ENCODE measurements at regions not wholly inside any gene's neighbourhood (a gene's known extent, or its start where the extent isn't known, plus 50 kb on each side); places are given as distances from the start of the nearest gene placed in this dataset.

DNA sequence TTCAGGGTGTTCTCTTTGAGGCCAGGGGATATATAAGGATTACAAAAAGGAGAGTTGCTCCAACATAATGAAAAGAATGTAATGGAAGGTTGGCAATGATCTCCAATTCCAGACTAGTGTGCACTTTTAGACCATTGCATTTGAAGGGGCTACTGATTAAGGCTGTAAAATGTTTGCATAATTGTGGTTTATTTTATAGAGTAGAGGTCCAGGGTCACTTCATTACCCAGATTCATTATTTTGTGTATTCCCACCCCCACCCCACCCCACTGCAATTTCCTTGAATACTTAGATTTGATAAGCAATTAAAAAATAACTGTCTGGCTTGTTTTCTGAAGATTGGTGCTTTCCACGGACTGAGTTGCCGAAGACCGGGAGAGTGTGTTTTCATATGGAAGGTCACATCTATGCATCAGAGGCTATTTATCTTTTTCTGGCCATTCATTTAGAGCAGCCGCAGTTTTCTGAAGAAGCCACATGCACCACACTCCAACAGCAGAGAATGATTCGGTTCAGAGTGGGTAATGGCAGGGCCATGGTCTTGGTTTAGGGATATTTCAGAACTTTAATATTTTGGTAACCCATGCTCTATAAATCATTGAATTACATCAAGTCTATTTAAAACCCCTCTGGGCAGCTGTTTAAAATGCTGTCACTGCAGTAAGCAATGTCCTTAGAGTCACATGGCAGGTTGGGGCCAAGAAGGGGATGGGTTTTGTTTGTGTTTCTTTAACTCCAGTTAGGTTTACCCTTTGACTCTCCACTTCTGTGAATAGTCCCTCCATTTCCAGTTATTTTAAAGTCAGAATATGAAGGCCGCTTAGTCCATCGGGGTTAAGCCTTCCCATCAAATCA, 94.6 kb downstream of the TMEM30B start:
- TF ChIP-seq, protein P1, sequence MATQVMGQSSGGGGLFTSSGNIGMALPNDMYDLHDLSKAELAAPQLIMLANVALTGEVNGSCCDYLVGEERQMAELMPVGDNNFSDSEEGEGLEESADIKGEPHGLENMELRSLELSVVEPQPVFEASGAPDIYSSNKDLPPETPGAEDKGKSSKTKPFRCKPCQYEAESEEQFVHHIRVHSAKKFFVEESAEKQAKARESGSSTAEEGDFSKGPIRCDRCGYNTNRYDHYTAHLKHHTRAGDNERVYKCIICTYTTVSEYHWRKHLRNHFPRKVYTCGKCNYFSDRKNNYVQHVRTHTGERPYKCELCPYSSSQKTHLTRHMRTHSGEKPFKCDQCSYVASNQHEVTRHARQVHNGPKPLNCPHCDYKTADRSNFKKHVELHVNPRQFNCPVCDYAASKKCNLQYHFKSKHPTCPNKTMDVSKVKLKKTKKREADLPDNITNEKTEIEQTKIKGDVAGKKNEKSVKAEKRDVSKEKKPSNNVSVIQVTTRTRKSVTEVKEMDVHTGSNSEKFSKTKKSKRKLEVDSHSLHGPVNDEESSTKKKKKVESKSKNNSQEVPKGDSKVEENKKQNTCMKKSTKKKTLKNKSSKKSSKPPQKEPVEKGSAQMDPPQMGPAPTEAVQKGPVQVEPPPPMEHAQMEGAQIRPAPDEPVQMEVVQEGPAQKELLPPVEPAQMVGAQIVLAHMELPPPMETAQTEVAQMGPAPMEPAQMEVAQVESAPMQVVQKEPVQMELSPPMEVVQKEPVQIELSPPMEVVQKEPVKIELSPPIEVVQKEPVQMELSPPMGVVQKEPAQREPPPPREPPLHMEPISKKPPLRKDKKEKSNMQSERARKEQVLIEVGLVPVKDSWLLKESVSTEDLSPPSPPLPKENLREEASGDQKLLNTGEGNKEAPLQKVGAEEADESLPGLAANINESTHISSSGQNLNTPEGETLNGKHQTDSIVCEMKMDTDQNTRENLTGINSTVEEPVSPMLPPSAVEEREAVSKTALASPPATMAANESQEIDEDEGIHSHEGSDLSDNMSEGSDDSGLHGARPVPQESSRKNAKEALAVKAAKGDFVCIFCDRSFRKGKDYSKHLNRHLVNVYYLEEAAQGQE (IDR thresholded peaks at IDR 0.05): no peak
- TF ChIP-seq ZBTB33 (IDR thresholded peaks at IDR 0.05) (no peak), NR2F2 (IDR thresholded peaks at IDR 0.05) (no peak), JUND (IDR thresholded peaks at IDR 0.05) (no peak), CTCF (IDR thresholded peaks at IDR 0.05; ENCODE audit: low read depth, low read length, missing input control) (no peak), SP1 (IDR thresholded peaks at IDR 0.05) (no peak), FOXA2 (IDR thresholded peaks at IDR 0.05) (no peak), TAF1 (conservative IDR thresholded peaks at IDR 0.05) (no peak), RXRA (IDR thresholded peaks at IDR 0.05) (no peak), RAD21 (IDR thresholded peaks at IDR 0.05) (no peak), HNF4A (conservative IDR thresholded peaks at IDR 0.05) (no peak), FOXA1 (IDR thresholded peaks at IDR 0.05) (no peak), HNF4G (IDR thresholded peaks at IDR 0.05) (no peak), EGR1 (IDR thresholded peaks at IDR 0.05; ENCODE audit: low read depth in 2 of 2) (no peak), GABPA (IDR thresholded peaks at IDR 0.05 in 1 of 2, conservative IDR thresholded peaks at IDR 0.05 in 1 of 2) (no peak), YY1 (IDR thresholded peaks at IDR 0.05) (no peak)
- TF ChIP-seq, protein P2, sequence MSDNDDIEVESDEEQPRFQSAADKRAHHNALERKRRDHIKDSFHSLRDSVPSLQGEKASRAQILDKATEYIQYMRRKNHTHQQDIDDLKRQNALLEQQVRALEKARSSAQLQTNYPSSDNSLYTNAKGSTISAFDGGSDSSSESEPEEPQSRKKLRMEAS (IDR thresholded peaks at IDR 0.05): no peak
- TF ChIP-seq, protein P3, sequence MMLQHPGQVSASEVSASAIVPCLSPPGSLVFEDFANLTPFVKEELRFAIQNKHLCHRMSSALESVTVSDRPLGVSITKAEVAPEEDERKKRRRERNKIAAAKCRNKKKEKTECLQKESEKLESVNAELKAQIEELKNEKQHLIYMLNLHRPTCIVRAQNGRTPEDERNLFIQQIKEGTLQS (IDR thresholded peaks at IDR 0.05): no peak
- Histone ChIP-seq H3K36me3 (ENCODE audit: control insufficient read depth in 4 of 4, insufficient read depth in 3 of 4, low read depth in 1 of 4, low read length in 3 of 4) (no peaks in the 10 kb centered on the region), H3K9ac (ENCODE audit: low read depth in 1 of 2, low read length in 2 of 2) (no peak overlapping the region), H3K4me1 (ENCODE audit: control insufficient read depth in 4 of 4, insufficient read depth in 4 of 4, low read length in 3 of 4) (peaks cover 0 to 5% (median 4%) of the 10 kb centered on the region in 4 donors), H3K9me3 (ENCODE audit: control insufficient read depth in 4 of 4, low read length in 3 of 4) (no peaks in the 10 kb centered on the region), H3K27ac (ENCODE audit: low read depth in 1 of 2, low read length in 2 of 2) (no peak overlapping the region), H3K27me3 (ENCODE audit: control insufficient read depth in 4 of 4, insufficient read depth in 4 of 4, low read length in 3 of 4) (no peaks in the 10 kb centered on the region), H3K4me3 (ENCODE audit: low read depth in 1 of 3, low read length in 3 of 3) (no peak overlapping the region)
- 83% methylated on average over 7 of the region's 7 CpGs for WGBS
- no peak for DNase-seq (ENCODE audit: low spot score)

Data from liver (tissue), 8 donors.